Ovary (tissue), 7 donors: ENCODE measurements at regions not wholly inside any gene's neighbourhood (a gene's known extent, or its start where the extent isn't known, plus 50 kb on each side); places are given as distances from the start of the nearest gene placed in this dataset.

Source experiments
- DNase-seq, 5 donors: peaks; one replicate each; pipeline ENCODE4 v3.0.0-alpha.2; 2019 to 2020
- H3K27ac ChIP-seq, 2 donors: fragments of 200-600 bp; one replicate each; pipeline versions ENCODE4 v1.5.1 to v1.8.0; 2019 to 2022
- H3K27me3 ChIP-seq: fragments of 200-600 bp; one replicate; pipeline ENCODE4 v1.8.0; 2022
- H3K36me3 ChIP-seq: fragments of 200-600 bp; sonication (generic); one replicate; pipeline ENCODE4 v1.5.1; 2019
- H3K4me1 ChIP-seq: one replicate; pipeline ENCODE4 v1.8.1; 2013; ENCODE audit warnings: mild to moderate bottlenecking, moderate library complexity; ENCODE audit not compliant: insufficient read depth
- H3K4me3 ChIP-seq: fragments of 200-600 bp; sonication (generic); one replicate; pipeline ENCODE4 v1.5.1; 2017
- H3K9me3 ChIP-seq, 2 donors: fragments of 200-600 bp in 1 of 2; sonication (generic) in 1 of 2; one replicate each; pipeline versions ENCODE4 v1.5.1 to v1.8.1; 2013 to 2019; ENCODE audit warnings: mild to moderate bottlenecking in 1 of 2, moderate library complexity in 1 of 2
- EP300 ChIP-seq: sonication (generic); formaldehyde crosslinking; IDR thresholded peaks from one replicate; pipeline ENCODE4 v1.6.1; 2017; ENCODE audit warnings: antibody characterized with exemption
- POLR2A ChIP-seq: fragments of 450-650 bp; IDR thresholded peaks from one replicate; pipeline ENCODE4 v1.6.1; 2017; ENCODE audit warnings: antibody characterized with exemption, mild to moderate bottlenecking, moderate library complexity
- WGBS, 3 donors: extraction: QIAGEN DNeasy Blood & Tissue Kit in 1 of 3; methylation state at CpG; one replicate each; pipeline versions ENCODE4 v1.1.5 to v1.1.7; 2013 to 2017; 5-methylcytosine and 5-hydroxymethylcytosine counted together
- intact Hi-C, 4 donors: fragments of 100-400 bp; cut with DNase I; formaldehyde crosslinking; loops; one replicate each; pipeline versions ENCODE4 v1.11.0 to v1.15.1; 2022 to 2023
- TF ChIP-seq, protein P1 (sequence below), 3 donors: fragments of 450-650 bp in 2 of 3; fragments of 200-600 bp in 1 of 3; IDR thresholded peaks; one replicate each; pipeline versions ENCODE4 v1.5.1 to v1.8.0; 2016 to 2022; ENCODE audit warnings: antibody characterized with exemption in 3 of 3, mild to moderate bottlenecking in 1 of 3
- donor health status: DM: no; HTN: no; CAD: no; lungs with moderate emphysema.
- donor health status: DM: no; HTN: no; CAD: no.
- donor health status: Bipolar disorder and iron deficiency.
- donor health status: DM: no; HTN: no; CAD: no.
- donor health status: DM: yes; HTN: yes; CAD: no.

DNA sequence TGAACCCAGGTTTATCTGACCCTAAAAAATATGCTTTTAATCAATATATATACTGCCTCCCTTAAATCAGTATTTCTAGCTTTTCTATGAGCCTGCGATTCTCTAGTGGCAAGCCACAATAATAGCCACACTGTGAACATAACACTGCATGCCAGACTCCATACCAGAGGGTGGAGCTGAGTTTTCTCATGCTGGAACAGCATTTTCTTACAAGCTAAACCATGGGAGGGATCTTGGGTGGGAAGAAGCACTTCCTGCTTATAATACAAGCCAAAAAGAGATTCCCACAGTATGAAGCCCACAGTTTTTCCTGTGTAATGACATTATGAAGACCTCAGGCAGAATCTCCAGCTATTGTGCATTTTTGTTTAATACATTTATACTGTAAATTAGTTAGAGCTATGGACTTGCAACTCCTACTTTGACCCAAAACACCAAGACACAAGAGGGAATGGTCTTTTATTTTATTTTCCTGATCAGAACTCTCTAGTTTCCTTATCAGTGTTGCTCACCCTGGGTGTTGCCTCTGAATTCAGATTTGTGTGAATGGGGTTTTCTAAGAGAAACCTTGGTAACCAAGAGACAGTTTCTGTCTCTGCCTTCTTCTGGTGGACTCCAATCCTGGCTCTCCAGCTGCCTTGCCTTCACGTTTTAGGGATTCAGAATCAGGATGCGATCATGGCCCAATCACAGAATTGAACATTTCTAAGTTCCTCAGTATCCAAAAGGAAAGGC, 74.5 kb upstream of the EOLA2 start:
- 68 to 75% (median 69%) methylated on average over 3 of the region's 3 CpGs for WGBS, 3 donors
- no peaks in the 10 kb centered on the region for H3K4me1 ChIP-seq
- DNase-seq: no peak
- intact Hi-C loops: no loop called here
- H3K36me3 ChIP-seq: no peaks in the 10 kb centered on the region
- H3K27ac ChIP-seq: no peak overlapping the region
- no peak overlapping the region for H3K4me3 ChIP-seq
- H3K9me3 ChIP-seq: no peaks in the 10 kb centered on the region
- no peak for TF ChIP-seq EP300
- TF ChIP-seq, protein P1, sequence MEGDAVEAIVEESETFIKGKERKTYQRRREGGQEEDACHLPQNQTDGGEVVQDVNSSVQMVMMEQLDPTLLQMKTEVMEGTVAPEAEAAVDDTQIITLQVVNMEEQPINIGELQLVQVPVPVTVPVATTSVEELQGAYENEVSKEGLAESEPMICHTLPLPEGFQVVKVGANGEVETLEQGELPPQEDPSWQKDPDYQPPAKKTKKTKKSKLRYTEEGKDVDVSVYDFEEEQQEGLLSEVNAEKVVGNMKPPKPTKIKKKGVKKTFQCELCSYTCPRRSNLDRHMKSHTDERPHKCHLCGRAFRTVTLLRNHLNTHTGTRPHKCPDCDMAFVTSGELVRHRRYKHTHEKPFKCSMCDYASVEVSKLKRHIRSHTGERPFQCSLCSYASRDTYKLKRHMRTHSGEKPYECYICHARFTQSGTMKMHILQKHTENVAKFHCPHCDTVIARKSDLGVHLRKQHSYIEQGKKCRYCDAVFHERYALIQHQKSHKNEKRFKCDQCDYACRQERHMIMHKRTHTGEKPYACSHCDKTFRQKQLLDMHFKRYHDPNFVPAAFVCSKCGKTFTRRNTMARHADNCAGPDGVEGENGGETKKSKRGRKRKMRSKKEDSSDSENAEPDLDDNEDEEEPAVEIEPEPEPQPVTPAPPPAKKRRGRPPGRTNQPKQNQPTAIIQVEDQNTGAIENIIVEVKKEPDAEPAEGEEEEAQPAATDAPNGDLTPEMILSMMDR (IDR thresholded peaks at IDR 0.05): no peak
- TF ChIP-seq POLR2A: no peak
- no peaks in the 10 kb centered on the region for H3K27me3 ChIP-seq

DNA sequence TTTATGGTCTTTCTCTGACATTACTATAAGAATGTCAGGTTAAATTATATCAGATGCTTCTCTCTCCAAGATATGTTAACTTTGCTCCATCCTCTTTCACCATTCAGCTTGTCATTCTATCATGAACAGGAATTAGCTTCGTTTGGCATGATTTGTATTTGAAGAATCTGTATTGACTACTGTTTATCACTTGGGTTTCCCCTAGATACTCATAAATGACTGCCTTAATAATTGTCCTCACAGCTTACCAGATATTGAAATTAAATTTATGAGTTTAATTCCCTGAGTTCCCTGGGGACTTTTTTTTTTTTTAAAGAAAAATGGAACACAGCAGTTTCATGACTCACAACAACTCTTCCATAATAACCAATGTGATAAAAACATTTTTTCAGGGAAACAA, 76.2 kb upstream of the EOLA2 start:
- DNase-seq: no peak
- H3K27me3 ChIP-seq: no peaks in the 10 kb centered on the region
- TF ChIP-seq POLR2A (no peak), EP300 (no peak)
- TF ChIP-seq, protein P1 (IDR thresholded peaks at IDR 0.05): no peak
- intact Hi-C loops: no loop called here
- no peaks in the 10 kb centered on the region for H3K9me3 ChIP-seq
- H3K36me3 ChIP-seq: no peaks in the 10 kb centered on the region
- H3K27ac ChIP-seq: no peak overlapping the region
- WGBS, 3 donors: 37 to 44% (median 44%) methylated on average over 1 of the region's 1 CpG
- no peaks in the 10 kb centered on the region for H3K4me1 ChIP-seq
- H3K4me3 ChIP-seq: no peak overlapping the region

- no peaks in the 10 kb centered on the region for H3K36me3 ChIP-seq
- no peaks in the 10 kb centered on the region for H3K9me3 ChIP-seq
- DNase-seq: no peak
- TF ChIP-seq, protein P1 (IDR thresholded peaks at IDR 0.05): no peak
- TF ChIP-seq POLR2A (no peak), EP300 (no peak)
- H3K27me3 ChIP-seq: no peaks in the 10 kb centered on the region
- no peak overlapping the region for H3K27ac ChIP-seq
- 53 to 63% (median 56%) methylated on average over 1 of the region's 1 CpG for WGBS, 3 donors
- no peaks in the 10 kb centered on the region for H3K4me1 ChIP-seq
- intact Hi-C loops: no loop called here
- H3K4me3 ChIP-seq: no peak overlapping the region
These were observed 79.6 kb upstream of the EOLA2 start for GRCh38 chrX:150017868-150018267.

DNA sequence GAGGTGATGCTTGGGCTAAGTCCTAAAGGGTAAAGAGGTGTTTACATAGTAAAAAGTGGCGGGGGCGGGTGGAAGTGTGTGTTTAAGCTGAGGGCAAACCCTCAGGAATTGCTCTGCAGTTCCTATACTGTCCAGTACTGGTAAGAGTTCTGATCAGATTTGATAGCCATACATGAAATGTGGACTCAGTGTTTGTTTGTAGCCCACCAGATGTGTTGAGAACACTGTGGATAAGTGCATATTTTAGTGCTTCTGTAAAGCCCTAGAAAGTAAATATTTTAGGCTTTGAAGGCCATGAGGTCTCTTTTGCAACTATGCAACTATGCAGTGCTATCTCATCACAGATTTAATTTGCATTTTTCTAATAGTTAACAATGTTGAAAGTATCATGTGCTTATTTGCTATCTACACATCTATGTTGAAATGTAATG, 80.7 kb upstream of the EOLA2 start:
- Histone ChIP-seq H3K9me3 (no peaks in the 10 kb centered on the region), H3K27me3 (no peaks in the 10 kb centered on the region), H3K36me3 (no peaks in the 10 kb centered on the region), H3K27ac (no peak overlapping the region), H3K4me3 (no peak overlapping the region), H3K4me1 (no peaks in the 10 kb centered on the region)
- TF ChIP-seq, protein P1 (IDR thresholded peaks at IDR 0.05): no peak
- no peak for TF ChIP-seq POLR2A
- TF ChIP-seq EP300: no peak
- DNase-seq: no peak
- 27 to 65% (median 48%) methylated on average over 2 of the region's 2 CpGs for WGBS, 3 donors
- intact Hi-C loops: no loop called here
